ENCODE measurements at regions not wholly inside any gene's neighbourhood (a gene's known extent, or its start where the extent isn't known, plus 50 kb on each side); places are given as distances from the start of the nearest gene placed in this dataset.

GRCh38 chr4:13164783-13165331 is 319.3 kb downstream of the RAB28 start:
- TF ChIP-seq CTCF (IDR thresholded peaks at IDR 0.05) = no peak
- no peak for TF ChIP-seq POLR2A (IDR thresholded peaks at IDR 0.05)
- no peaks in the 10 kb centered on the region for H3K9me3 ChIP-seq
- WGBS (ENCODE audit: insufficient coverage, low coverage, low lambda C conversion rate, missing lambda C conversion rate) = 69% methylated on average over 6 of the region's 6 CpGs
- ATAC-seq (peak; percentile 42 to 91 (median 80)), DNase-seq (no peak)
- H3K27me3 ChIP-seq = no peaks in the 10 kb centered on the region
- intact Hi-C loops (cut with DNase I) = no loop called here
- no peak overlapping the region for H3K27ac ChIP-seq
- H3K4me3 ChIP-seq = no peak overlapping the region
- peaks cover 0 to 5% (median 0%) of the 10 kb centered on the region in 4 donors for H3K4me1 ChIP-seq
- no peaks in the 10 kb centered on the region for H3K36me3 ChIP-seq

GRCh38 chr4:13162886-13163285 is 321.3 kb downstream of the RAB28 start:
- DNase-seq (no peak), ATAC-seq (no peak)
- Histone ChIP-seq H3K27me3 (no peaks in the 10 kb centered on the region), H3K36me3 (no peaks in the 10 kb centered on the region), H3K4me1 (peaks cover 0 to 5% (median 0%) of the 10 kb centered on the region in 4 donors), H3K27ac (no peak overlapping the region), H3K4me3 (no peak overlapping the region), H3K9me3 (no peaks in the 10 kb centered on the region)
- 62% methylated on average over 5 of the region's 5 CpGs for WGBS (ENCODE audit: insufficient coverage, low coverage, low lambda C conversion rate, missing lambda C conversion rate)
- TF ChIP-seq CTCF (IDR thresholded peaks at IDR 0.05) = no peak
- no peak for TF ChIP-seq POLR2A (IDR thresholded peaks at IDR 0.05)
- intact Hi-C loops (cut with DNase I) = no loop called here

GRCh38 chr4:13160920-13161319 is 323.2 kb downstream of the RAB28 start:
- Histone ChIP-seq H3K27ac (no peak overlapping the region), H3K27me3 (no peaks in the 10 kb centered on the region), H3K36me3 (no peaks in the 10 kb centered on the region), H3K9me3 (no peaks in the 10 kb centered on the region), H3K4me3 (no peak overlapping the region), H3K4me1 (peaks cover 0 to 5% (median 0%) of the 10 kb centered on the region in 4 donors)
- TF ChIP-seq POLR2A (IDR thresholded peaks at IDR 0.05) = no peak
- TF ChIP-seq CTCF (IDR thresholded peaks at IDR 0.05) = no peak
- no peak for ATAC-seq
- WGBS (ENCODE audit: insufficient coverage, low coverage, low lambda C conversion rate, missing lambda C conversion rate) = 80% methylated on average over 1 of the region's 2 CpGs
- intact Hi-C loops (cut with DNase I) = no loop called here
- DNase-seq = no peak

DNA sequence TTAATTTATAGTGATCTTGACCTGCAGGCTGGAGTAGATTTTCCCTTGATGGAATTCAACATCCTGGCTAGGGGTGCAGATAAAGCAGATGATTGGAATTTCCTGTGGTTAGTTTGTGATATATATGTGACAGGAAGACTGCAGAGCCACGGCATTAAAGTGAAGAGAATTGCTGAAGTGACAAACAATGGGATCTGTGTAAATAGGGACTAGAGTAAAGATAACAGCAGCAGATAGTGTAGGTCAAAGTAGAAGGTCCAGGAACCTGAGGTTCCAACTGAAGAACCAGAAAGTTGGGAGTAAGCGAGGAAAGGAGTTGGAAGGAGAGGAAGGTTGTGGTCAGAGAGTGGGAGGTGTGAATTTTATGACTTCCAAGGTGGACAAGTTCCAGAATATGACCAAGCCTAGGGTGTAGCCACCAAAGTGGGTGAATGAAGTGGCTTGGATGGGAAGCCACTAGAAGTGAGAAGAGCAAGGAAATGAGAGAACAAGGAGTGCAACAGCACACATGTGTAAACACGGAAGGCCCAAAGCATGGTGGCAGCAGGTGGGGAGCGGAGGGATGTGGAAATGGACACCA is 325.0 kb downstream of the RAB28 start:
- 62% methylated on average over 4 of the region's 4 CpGs for WGBS (ENCODE audit: insufficient coverage, low coverage, low lambda C conversion rate, missing lambda C conversion rate)
- Histone ChIP-seq H3K27ac (no peak overlapping the region), H3K9me3 (no peaks in the 10 kb centered on the region), H3K4me3 (no peak overlapping the region), H3K4me1 (no peaks in the 10 kb centered on the region), H3K36me3 (no peaks in the 10 kb centered on the region), H3K27me3 (no peaks in the 10 kb centered on the region)
- intact Hi-C loops (cut with DNase I) = no loop called here
- ATAC-seq (peak in 1 of 4 donors; percentile 32), DNase-seq (no peak)
- TF ChIP-seq CTCF (IDR thresholded peaks at IDR 0.05) = no peak
- no peak for TF ChIP-seq POLR2A (IDR thresholded peaks at IDR 0.05)

Measured in right lobe of liver (tissue), 6 donors.